Prostate gland (tissue), 2 donors: ENCODE measurements at regions not wholly inside any gene's neighbourhood (a gene's known extent, or its start where the extent isn't known, plus 50 kb on each side); places are given as distances from the start of the nearest gene placed in this dataset.

Experiments used
- POLR2A ChIP-seq: fragments of 450-650 bp; IDR thresholded peaks from one replicate; pipeline ENCODE4 v1.6.1; 2016; ENCODE audit warnings: antibody characterized with exemption, mild to moderate bottlenecking
- TF ChIP-seq, protein P1 (sequence below), 4 experiments: fragments of 200-600 bp in 2 of 4; fragments of 450-650 bp in 2 of 4; sonication (generic) in 2 of 4; IDR thresholded peaks; 1 replicate in 3 of 4; 2 replicates in 1 of 4; pipeline ENCODE4 v1.5.1; 2016 to 2019; ENCODE audit warnings: antibody characterized with exemption in 4 of 4, mild to moderate bottlenecking in 2 of 4, moderate library complexity in 2 of 4

GRCh38 chr11:33635161-33635560, 65.5 kb downstream of the C11orf91 start:
- TF ChIP-seq POLR2A: no peak
- TF ChIP-seq, protein P1, sequence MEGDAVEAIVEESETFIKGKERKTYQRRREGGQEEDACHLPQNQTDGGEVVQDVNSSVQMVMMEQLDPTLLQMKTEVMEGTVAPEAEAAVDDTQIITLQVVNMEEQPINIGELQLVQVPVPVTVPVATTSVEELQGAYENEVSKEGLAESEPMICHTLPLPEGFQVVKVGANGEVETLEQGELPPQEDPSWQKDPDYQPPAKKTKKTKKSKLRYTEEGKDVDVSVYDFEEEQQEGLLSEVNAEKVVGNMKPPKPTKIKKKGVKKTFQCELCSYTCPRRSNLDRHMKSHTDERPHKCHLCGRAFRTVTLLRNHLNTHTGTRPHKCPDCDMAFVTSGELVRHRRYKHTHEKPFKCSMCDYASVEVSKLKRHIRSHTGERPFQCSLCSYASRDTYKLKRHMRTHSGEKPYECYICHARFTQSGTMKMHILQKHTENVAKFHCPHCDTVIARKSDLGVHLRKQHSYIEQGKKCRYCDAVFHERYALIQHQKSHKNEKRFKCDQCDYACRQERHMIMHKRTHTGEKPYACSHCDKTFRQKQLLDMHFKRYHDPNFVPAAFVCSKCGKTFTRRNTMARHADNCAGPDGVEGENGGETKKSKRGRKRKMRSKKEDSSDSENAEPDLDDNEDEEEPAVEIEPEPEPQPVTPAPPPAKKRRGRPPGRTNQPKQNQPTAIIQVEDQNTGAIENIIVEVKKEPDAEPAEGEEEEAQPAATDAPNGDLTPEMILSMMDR (IDR thresholded peaks at IDR 0.05): no peak
